DOHH2 (cell line): ENCODE measurements at regions not wholly inside any gene's neighbourhood (a gene's known extent, or its start where the extent isn't known, plus 50 kb on each side); places are given as distances from the start of the nearest gene placed in this dataset.

ENCODE experiments used
- H3F3A ChIP-seq: fragments of 200-600 bp; sonication (generic), shearing (Covaris generic); 2 replicates; pipeline ENCODE4 v1.6.0; 2016; ENCODE audit warnings: antibody characterized with exemption, mild to moderate bottlenecking; ENCODE audit not compliant: control insufficient read depth, insufficient read depth
- H3K27ac ChIP-seq: fragments of 200-600 bp; sonication (generic); 2 replicates; pipeline ENCODE4 v1.5.1; 2014; ENCODE audit warnings: low read depth, mild to moderate bottlenecking, low read length, moderate library complexity
- H3K27me3 ChIP-seq: fragments of 200-600 bp; sonication (generic); 2 replicates; pipeline ENCODE4 v1.6.1; 2014; ENCODE audit warnings: mild to moderate bottlenecking, low read length, mixed read lengths; ENCODE audit not compliant: control insufficient read depth
- H3K36me3 ChIP-seq: fragments of 200-600 bp; sonication (generic); 2 replicates; pipeline ENCODE4 v1.6.1; 2014; ENCODE audit warnings: mild to moderate bottlenecking, low read length, moderate library complexity, mixed read lengths; ENCODE audit not compliant: control insufficient read depth
- H3K4me1 ChIP-seq: fragments of 200-600 bp; sonication (generic); 2 replicates; pipeline ENCODE4 v1.6.1; 2014; ENCODE audit warnings: mild to moderate bottlenecking, low read length, mixed read lengths; ENCODE audit not compliant: control insufficient read depth
- H3K4me2 ChIP-seq: fragments of 200-600 bp; sonication (generic); 2 replicates; pipeline ENCODE4 v1.6.0; 2014; ENCODE audit warnings: mild to moderate bottlenecking, low read length, moderate library complexity
- H3K4me3 ChIP-seq: fragments of 200-600 bp; sonication (generic); 2 replicates; pipeline ENCODE4 v1.5.1; 2014; ENCODE audit warnings: mild to moderate bottlenecking, low read length, mixed read lengths
- H3K79me2 ChIP-seq: fragments of 200-600 bp; sonication (generic); 2 replicates; pipeline ENCODE4 v1.6.1; 2014; ENCODE audit warnings: mild to moderate bottlenecking, low read length, mixed read lengths; ENCODE audit not compliant: control insufficient read depth
- H3K9me2 ChIP-seq: fragments of 200-600 bp; sonication (generic); replicated peaks from 2 replicates; pipeline ENCODE4 v1.6.1; 2014; ENCODE audit warnings: mild to moderate bottlenecking, low read length, mixed read lengths; ENCODE audit not compliant: control insufficient read depth
- H3K9me3 ChIP-seq: fragments of 200-600 bp; sonication (generic); 2 replicates; pipeline ENCODE4 v1.6.1; 2014; ENCODE audit warnings: antibody characterized with exemption, low read length, mixed read lengths; ENCODE audit not compliant: control insufficient read depth, insufficient read depth
- H4K20me1 ChIP-seq: fragments of 200-600 bp; sonication (generic); 2 replicates; pipeline ENCODE4 v1.6.0; 2014; ENCODE audit warnings: low read depth, mild to moderate bottlenecking, antibody characterized with exemption, low read length, moderate library complexity; ENCODE audit not compliant: control insufficient read depth, insufficient read depth
- CTCF ChIP-seq: fragments of 200-600 bp; sonication (generic); IDR thresholded peaks from one replicate; pipeline ENCODE4 v1.5.1; 2014; ENCODE audit warnings: antibody characterized with exemption, mild to moderate bottlenecking, low read depth, low read length; ENCODE audit not compliant: poor library complexity, severe bottlenecking
- EZH2phosphoT487 ChIP-seq: fragments of 200-600 bp; sonication (generic); IDR thresholded peaks from 2 replicates; pipeline ENCODE4 v1.6.1; 2017; ENCODE audit warnings: borderline replicate concordance, mild to moderate bottlenecking, antibody characterized with exemption, low read length, moderate library complexity, mixed read lengths

DNA sequence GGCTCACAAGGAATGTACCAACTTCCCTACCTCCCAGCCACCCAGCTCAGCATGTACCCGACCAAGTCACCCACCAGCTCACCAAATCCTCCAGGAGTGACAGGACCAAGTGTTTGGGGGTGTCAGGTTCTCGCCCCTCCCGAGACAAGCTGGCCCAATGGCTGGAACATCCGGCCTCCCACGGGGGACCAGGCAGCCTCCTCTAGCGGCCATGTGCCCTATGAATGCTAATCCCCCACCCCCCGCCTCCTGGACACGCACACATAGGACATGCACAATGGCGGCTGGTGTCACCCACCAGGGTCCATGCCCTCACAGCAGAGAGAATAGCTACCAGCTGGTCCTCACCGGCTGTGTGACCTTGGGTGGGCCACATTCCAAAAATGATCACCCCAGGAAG, 151.0 kb downstream of the MN1 start:
- Histone ChIP-seq H3K4me3 (no peak overlapping the region), H3K27ac (no peak overlapping the region), H3K27me3 (no peaks in the 10 kb centered on the region), H3K4me1 (no peaks in the 10 kb centered on the region), H3F3A (no peaks in the 10 kb centered on the region), H3K79me2 (no peaks in the 10 kb centered on the region), H3K9me3 (no peaks in the 10 kb centered on the region), H3K9me2 (no peaks in the 10 kb centered on the region), H4K20me1 (no peaks in the 10 kb centered on the region), H3K36me3 (no peaks in the 10 kb centered on the region), H3K4me2 (no peak overlapping the region)
- no peak for TF ChIP-seq CTCF
- TF ChIP-seq EZH2phosphoT487 = no peak

GRCh38 chr22:27650985-27651384, 150.6 kb downstream of the MN1 start:
- Histone ChIP-seq H3K27ac (no peak overlapping the region), H3K79me2 (no peaks in the 10 kb centered on the region), H3K4me2 (no peak overlapping the region), H3K9me3 (no peaks in the 10 kb centered on the region), H3F3A (no peaks in the 10 kb centered on the region), H3K9me2 (no peaks in the 10 kb centered on the region), H3K4me1 (no peaks in the 10 kb centered on the region), H4K20me1 (no peaks in the 10 kb centered on the region), H3K4me3 (no peak overlapping the region), H3K27me3 (no peaks in the 10 kb centered on the region), H3K36me3 (no peaks in the 10 kb centered on the region)
- TF ChIP-seq CTCF (no peak), EZH2phosphoT487 (no peak)

GRCh38 chr22:27651486-27651885, 150.1 kb downstream of the MN1 start:
- no peak overlapping the region for H3K27ac ChIP-seq
- H3K36me3 ChIP-seq = no peaks in the 10 kb centered on the region
- no peaks in the 10 kb centered on the region for H3F3A ChIP-seq
- no peaks in the 10 kb centered on the region for H4K20me1 ChIP-seq
- H3K27me3 ChIP-seq = no peaks in the 10 kb centered on the region
- no peaks in the 10 kb centered on the region for H3K4me1 ChIP-seq
- no peaks in the 10 kb centered on the region for H3K9me2 ChIP-seq
- no peak overlapping the region for H3K4me2 ChIP-seq
- no peaks in the 10 kb centered on the region for H3K9me3 ChIP-seq
- no peak overlapping the region for H3K4me3 ChIP-seq
- H3K79me2 ChIP-seq = no peaks in the 10 kb centered on the region
- TF ChIP-seq CTCF (no peak), EZH2phosphoT487 (no peak)
